ENCODE measurements at regions not wholly inside any gene's neighbourhood (a gene's known extent, or its start where the extent isn't known, plus 50 kb on each side); places are given as distances from the start of the nearest gene placed in this dataset.
A peak's percentile ranks its signal among the peaks of the same experiment; 100 is the strongest.
"Not testable (repeated sequence)": the region's sequence is repeated elsewhere in the genome, so short reads cannot be mapped to it uniquely, and the experiment has no call there.

GRCh38 chr2:42977270-42978174 is 185.1 kb upstream of the HAAO start:
- peaks cover 19% of the 10 kb centered on the region for H3K27me3 Mint-ChIP-seq (ENCODE audit: low read depth)
- H3K9me3 Mint-ChIP-seq: no peaks in the 10 kb centered on the region
- peaks cover 7% of the 10 kb centered on the region for H3K4me1 Mint-ChIP-seq (ENCODE audit: low read depth)
- H3K36me3 Mint-ChIP-seq (ENCODE audit: low read depth): no peaks in the 10 kb centered on the region
- no peak overlapping the region for H3K4me3 Mint-ChIP-seq
- no peak overlapping the region for H3K27ac Mint-ChIP-seq

GRCh38 chr2:42976351-42976750 is 184.0 kb upstream of the HAAO start:
- peaks cover 14% of the 10 kb centered on the region for H3K4me1 Mint-ChIP-seq (ENCODE audit: low read depth)
- H3K36me3 Mint-ChIP-seq (ENCODE audit: low read depth): no peaks in the 10 kb centered on the region
- peaks cover 19% of the 10 kb centered on the region for H3K27me3 Mint-ChIP-seq (ENCODE audit: low read depth)
- no peak overlapping the region for H3K4me3 Mint-ChIP-seq
- no peak overlapping the region for H3K27ac Mint-ChIP-seq
- H3K9me3 Mint-ChIP-seq: no peaks in the 10 kb centered on the region

- Mint-ChIP-seq H3K36me3 (ENCODE audit: low read depth) (no peaks in the 10 kb centered on the region), H3K9me3 (no peaks in the 10 kb centered on the region), H3K4me1 (ENCODE audit: low read depth) (peaks cover 14% of the 10 kb centered on the region), H3K27ac (no peak overlapping the region), H3K4me3 (no peak overlapping the region), H3K27me3 (ENCODE audit: low read depth) (peaks cover 12% of the 10 kb centered on the region)
Measured at GRCh38 chr2:42974721-42975717, 182.6 kb upstream of the HAAO start.

- Mint-ChIP-seq H3K27ac (no peak overlapping the region), H3K4me3 (no peak overlapping the region), H3K9me3 (no peaks in the 10 kb centered on the region), H3K27me3 (ENCODE audit: low read depth) (peaks cover 12% of the 10 kb centered on the region), H3K36me3 (ENCODE audit: low read depth) (no peaks in the 10 kb centered on the region), H3K4me1 (ENCODE audit: low read depth) (peaks cover 14% of the 10 kb centered on the region)
Measured at GRCh38 chr2:42974169-42974720, 181.9 kb upstream of the HAAO start.

GRCh38 chr2:42973726-42974125 is 181.3 kb upstream of the HAAO start:
- H3K4me1 Mint-ChIP-seq (ENCODE audit: low read depth): peaks cover 14% of the 10 kb centered on the region
- H3K27me3 Mint-ChIP-seq (ENCODE audit: low read depth): peaks cover 12% of the 10 kb centered on the region
- no peaks in the 10 kb centered on the region for H3K9me3 Mint-ChIP-seq
- no peak overlapping the region for H3K27ac Mint-ChIP-seq
- no peak overlapping the region for H3K4me3 Mint-ChIP-seq
- no peaks in the 10 kb centered on the region for H3K36me3 Mint-ChIP-seq (ENCODE audit: low read depth)

- H3K9me3 Mint-ChIP-seq; H3K36me3 Mint-ChIP-seq (ENCODE audit: low read depth); H3K4me3 Mint-ChIP-seq; H3K27ac Mint-ChIP-seq: not testable (repeated sequence)
- H3K27me3 Mint-ChIP-seq (ENCODE audit: low read depth): peaks cover 12% of the 10 kb centered on the region
- peaks cover 14% of the 10 kb centered on the region for H3K4me1 Mint-ChIP-seq (ENCODE audit: low read depth)
Measured at GRCh38 chr2:42972933-42973516, 180.6 kb upstream of the HAAO start.

- Mint-ChIP-seq H3K9me3 (no peaks in the 10 kb centered on the region), H3K4me1 (ENCODE audit: low read depth) (peaks cover 12% of the 10 kb centered on the region), H3K27me3 (ENCODE audit: low read depth) (peaks cover 6% of the 10 kb centered on the region), H3K4me3 (peak overlapping the region; percentile 23), H3K36me3 (ENCODE audit: low read depth) (no peaks in the 10 kb centered on the region), H3K27ac (peak overlapping the region; percentile 22)
Measured at GRCh38 chr2:42971947-42972736, 179.8 kb upstream of the HAAO start.

- Mint-ChIP-seq H3K4me3 (no peak overlapping the region), H3K9me3 (no peaks in the 10 kb centered on the region), H3K36me3 (ENCODE audit: low read depth) (no peaks in the 10 kb centered on the region), H3K27ac (no peak overlapping the region), H3K27me3 (ENCODE audit: low read depth) (peaks cover 3% of the 10 kb centered on the region), H3K4me1 (ENCODE audit: low read depth) (peaks cover 10% of the 10 kb centered on the region)
Measured at GRCh38 chr2:42971381-42971780, 179.0 kb upstream of the HAAO start.

GRCh38 chr2:42970151-42970550 is 177.8 kb upstream of the HAAO start:
- Mint-ChIP-seq H3K27me3 (ENCODE audit: low read depth) (peaks cover 3% of the 10 kb centered on the region), H3K9me3 (no peaks in the 10 kb centered on the region), H3K4me3 (no peak overlapping the region), H3K36me3 (ENCODE audit: low read depth) (no peaks in the 10 kb centered on the region), H3K4me1 (ENCODE audit: low read depth) (peaks cover 10% of the 10 kb centered on the region), H3K27ac (no peak overlapping the region)

- no peak overlapping the region for H3K27ac Mint-ChIP-seq
- peaks cover 12% of the 10 kb centered on the region for H3K4me1 Mint-ChIP-seq (ENCODE audit: low read depth)
- no peak overlapping the region for H3K4me3 Mint-ChIP-seq
- H3K9me3 Mint-ChIP-seq: no peaks in the 10 kb centered on the region
- H3K36me3 Mint-ChIP-seq (ENCODE audit: low read depth): no peaks in the 10 kb centered on the region
- peaks cover 3% of the 10 kb centered on the region for H3K27me3 Mint-ChIP-seq (ENCODE audit: low read depth)
Measured at GRCh38 chr2:42969231-42970150, 177.1 kb upstream of the HAAO start.

GRCh38 chr2:42967959-42968674 is 175.7 kb upstream of the HAAO start:
- Mint-ChIP-seq H3K9me3 (no peaks in the 10 kb centered on the region), H3K27me3 (ENCODE audit: low read depth) (no peaks in the 10 kb centered on the region), H3K4me1 (ENCODE audit: low read depth) (peaks cover 14% of the 10 kb centered on the region), H3K36me3 (ENCODE audit: low read depth) (no peaks in the 10 kb centered on the region), H3K27ac (no peak overlapping the region), H3K4me3 (no peak overlapping the region)

GRCh38 chr2:42965910-42966309 is 173.5 kb upstream of the HAAO start:
- H3K4me3 Mint-ChIP-seq: no peak overlapping the region
- no peaks in the 10 kb centered on the region for H3K9me3 Mint-ChIP-seq
- H3K36me3 Mint-ChIP-seq (ENCODE audit: low read depth): no peaks in the 10 kb centered on the region
- peaks cover 10% of the 10 kb centered on the region for H3K27me3 Mint-ChIP-seq (ENCODE audit: low read depth)
- peaks cover 9% of the 10 kb centered on the region for H3K4me1 Mint-ChIP-seq (ENCODE audit: low read depth)
- no peak overlapping the region for H3K27ac Mint-ChIP-seq

All from T-helper 1 cell treated with Interleukin-12 subunit alpha and Interleukin-12 subunit beta and Interleukin-4 antibody, amounts not matched to agents 30 μg/mL and 1 μg/mL, for 36 hours (primary cell).